LNCAP (cell line): ENCODE measurements at regions not wholly inside any gene's neighbourhood (a gene's known extent, or its start where the extent isn't known, plus 50 kb on each side); places are given as distances from the start of the nearest gene placed in this dataset.

Experiments
- TF ChIP-seq, protein P1 (sequence below): fragments of 450-650 bp; IDR thresholded peaks from 2 replicates; pipeline ENCODE4 v1.5.1; 2017; ENCODE audit warnings: mild to moderate bottlenecking

- TF ChIP-seq, protein P1, sequence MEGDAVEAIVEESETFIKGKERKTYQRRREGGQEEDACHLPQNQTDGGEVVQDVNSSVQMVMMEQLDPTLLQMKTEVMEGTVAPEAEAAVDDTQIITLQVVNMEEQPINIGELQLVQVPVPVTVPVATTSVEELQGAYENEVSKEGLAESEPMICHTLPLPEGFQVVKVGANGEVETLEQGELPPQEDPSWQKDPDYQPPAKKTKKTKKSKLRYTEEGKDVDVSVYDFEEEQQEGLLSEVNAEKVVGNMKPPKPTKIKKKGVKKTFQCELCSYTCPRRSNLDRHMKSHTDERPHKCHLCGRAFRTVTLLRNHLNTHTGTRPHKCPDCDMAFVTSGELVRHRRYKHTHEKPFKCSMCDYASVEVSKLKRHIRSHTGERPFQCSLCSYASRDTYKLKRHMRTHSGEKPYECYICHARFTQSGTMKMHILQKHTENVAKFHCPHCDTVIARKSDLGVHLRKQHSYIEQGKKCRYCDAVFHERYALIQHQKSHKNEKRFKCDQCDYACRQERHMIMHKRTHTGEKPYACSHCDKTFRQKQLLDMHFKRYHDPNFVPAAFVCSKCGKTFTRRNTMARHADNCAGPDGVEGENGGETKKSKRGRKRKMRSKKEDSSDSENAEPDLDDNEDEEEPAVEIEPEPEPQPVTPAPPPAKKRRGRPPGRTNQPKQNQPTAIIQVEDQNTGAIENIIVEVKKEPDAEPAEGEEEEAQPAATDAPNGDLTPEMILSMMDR = no peak
Measured at GRCh38 chr21:21969211-21969610, 971.0 kb downstream of the NCAM2 start.

DNA sequence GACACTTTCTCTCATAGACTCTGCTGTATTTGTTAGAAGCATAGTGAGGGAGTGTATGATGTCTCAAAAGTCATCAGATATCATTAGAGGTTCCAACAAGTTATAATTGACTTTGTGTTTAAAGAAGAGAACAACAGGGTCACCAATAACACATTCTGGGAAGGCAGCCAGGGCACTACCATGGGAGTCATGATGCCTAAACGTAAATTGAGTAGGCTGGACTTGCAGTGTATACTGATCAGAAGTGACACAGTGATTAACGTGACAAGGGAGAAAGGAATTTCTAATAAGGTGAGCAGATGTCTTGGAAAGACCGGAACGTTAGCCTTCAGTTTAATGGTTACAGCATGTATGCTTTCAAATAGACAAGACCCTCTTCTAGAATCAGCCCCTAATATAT, 973.2 kb downstream of the NCAM2 start:
- TF ChIP-seq, protein P1 = no peak

GRCh38 chr21:21973806-21974205, 975.6 kb downstream of the NCAM2 start:
- TF ChIP-seq, protein P1 = no peak

- TF ChIP-seq, protein P1 = no peak
Measured at GRCh38 chr21:21996891-21997290, 998.7 kb downstream of the NCAM2 start.

DNA sequence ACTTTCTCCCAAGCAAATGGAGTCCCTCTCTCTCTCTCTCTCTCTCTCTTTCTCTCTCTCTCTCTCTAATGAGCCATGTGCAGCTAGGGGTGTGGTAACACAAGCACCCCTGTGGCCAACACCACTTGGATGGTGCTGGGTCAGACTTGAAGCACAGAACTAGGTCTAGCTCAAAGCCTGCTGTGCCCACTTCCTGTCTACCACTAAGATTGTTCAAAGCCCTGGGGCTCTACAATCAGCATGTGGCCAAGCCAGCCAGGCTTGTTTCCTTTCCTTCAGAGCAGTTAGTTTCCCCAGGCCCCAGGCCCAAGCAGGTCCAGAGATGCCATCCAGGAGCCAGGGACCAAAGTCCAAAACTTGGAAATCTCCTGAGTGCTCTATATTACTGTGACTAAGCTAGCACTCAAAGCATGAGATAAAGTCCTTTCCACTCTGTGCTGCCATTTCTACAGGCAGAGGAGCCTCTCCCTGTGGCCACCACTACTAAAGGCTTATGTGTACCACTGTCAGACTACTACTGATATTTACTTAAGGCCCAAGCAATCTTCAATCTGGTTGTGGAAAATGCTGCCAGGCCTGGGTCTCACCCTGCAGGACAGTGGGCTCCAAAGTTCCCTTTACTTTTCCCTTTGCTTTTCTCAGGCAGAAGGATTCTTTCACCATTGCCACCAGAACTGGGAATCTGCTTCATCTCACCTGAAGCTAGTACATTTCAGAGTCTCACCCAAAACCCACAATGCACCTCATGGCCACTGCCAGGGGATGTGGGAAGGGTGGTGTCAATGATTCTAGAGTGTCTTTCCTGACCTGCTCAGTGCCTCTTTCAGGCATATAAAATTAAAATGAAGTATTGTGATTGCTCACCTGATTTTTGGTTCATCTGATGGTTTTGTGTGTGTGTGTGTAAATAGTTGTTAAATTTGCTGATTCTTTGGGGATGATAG, 999.5 kb downstream of the NCAM2 start:
- TF ChIP-seq, protein P1 = no peak

DNA sequence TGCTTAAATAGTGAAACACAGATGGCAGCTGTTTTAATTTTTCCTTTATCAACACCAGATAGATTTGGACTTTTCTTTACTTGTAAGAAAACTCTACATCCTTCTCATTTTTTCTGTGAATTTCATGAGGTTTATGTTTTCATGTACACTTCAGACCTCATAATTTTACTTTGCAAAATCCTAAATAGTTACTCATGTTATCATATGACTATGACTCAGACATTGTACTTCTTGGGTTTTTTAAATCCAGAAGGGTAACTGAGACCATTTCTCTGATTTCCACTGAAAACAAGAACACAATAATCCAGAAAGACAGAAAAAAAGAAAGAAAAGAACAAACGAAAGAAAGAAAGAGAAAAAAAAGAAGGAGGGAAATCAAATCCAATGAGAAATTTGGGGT, 1021.6 kb downstream of the NCAM2 start:
- TF ChIP-seq, protein P1 = no peak

DNA sequence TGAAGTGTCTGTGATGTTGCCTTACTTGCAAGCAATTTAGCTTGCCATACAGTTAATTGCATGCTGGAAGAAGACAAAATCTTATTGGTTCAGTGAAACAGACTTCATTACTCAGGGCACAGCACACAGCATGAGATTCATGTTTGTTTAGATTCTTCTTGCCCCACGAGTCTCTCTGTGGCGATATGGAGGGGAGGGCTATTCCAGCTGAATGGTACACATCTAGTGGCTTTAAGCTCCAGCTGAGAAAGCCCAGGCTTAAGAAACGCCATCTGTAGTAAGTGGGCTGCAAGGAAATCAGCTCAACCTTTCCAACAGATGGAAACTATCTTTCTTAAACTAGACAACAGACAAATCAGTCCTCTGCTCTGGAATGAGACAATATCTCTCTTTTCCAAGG, 1022.0 kb downstream of the NCAM2 start:
- TF ChIP-seq, protein P1 = no peak
